Liver (tissue), 2 donors: ENCODE measurements at regions not wholly inside any gene's neighbourhood (a gene's known extent, or its start where the extent isn't known, plus 50 kb on each side); places are given as distances from the start of the nearest gene placed in this dataset.

ENCODE experiments used
- CTCF ChIP-seq: fragments of 150-350 bp; IDR thresholded peaks from 2 replicates; pipeline ENCODE4 v1.5.1; 2017; ENCODE audit warnings: improper control_type of control experiment, low read depth, low read length; ENCODE audit not compliant: missing input control
- MAX ChIP-seq: IDR thresholded peaks from 2 replicates; pipeline ENCODE4 v1.6.1; 2016; ENCODE audit warnings: antibody characterized with exemption
- TF ChIP-seq, protein P1 (sequence below): IDR thresholded peaks from 2 replicates; pipeline ENCODE4 v1.6.1; 2016; ENCODE audit warnings: antibody characterized with exemption
- donor health status: healthy.

GRCh38 chr16:85400305-85401205 lies 212.6 kb upstream of the GSE1 start:
- TF ChIP-seq, protein P1, sequence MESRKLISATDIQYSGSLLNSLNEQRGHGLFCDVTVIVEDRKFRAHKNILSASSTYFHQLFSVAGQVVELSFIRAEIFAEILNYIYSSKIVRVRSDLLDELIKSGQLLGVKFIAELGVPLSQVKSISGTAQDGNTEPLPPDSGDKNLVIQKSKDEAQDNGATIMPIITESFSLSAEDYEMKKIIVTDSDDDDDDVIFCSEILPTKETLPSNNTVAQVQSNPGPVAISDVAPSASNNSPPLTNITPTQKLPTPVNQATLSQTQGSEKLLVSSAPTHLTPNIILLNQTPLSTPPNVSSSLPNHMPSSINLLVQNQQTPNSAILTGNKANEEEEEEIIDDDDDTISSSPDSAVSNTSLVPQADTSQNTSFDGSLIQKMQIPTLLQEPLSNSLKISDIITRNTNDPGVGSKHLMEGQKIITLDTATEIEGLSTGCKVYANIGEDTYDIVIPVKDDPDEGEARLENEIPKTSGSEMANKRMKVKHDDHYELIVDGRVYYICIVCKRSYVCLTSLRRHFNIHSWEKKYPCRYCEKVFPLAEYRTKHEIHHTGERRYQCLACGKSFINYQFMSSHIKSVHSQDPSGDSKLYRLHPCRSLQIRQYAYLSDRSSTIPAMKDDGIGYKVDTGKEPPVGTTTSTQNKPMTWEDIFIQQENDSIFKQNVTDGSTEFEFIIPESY, result no peak
- TF ChIP-seq MAX, result no peak
- TF ChIP-seq CTCF, result no peak
